Putamen (tissue), 1 donor: ENCODE measurements at regions not wholly inside any gene's neighbourhood (a gene's known extent, or its start where the extent isn't known, plus 50 kb on each side); places are given as distances from the start of the nearest gene placed in this dataset.
"Not testable (repeated sequence)": the region's sequence is repeated elsewhere in the genome, so short reads cannot be mapped to it uniquely, and the experiment has no call there.

ENCODE experiments used
- DNase-seq: peaks from one replicate; pipeline ENCODE4 v3.0.0-alpha.2; 2016; ENCODE audit warnings: low spot score

GRCh38 chr4:134879019-134879418, 677.4 kb upstream of the PABPC4L start:
- DNase-seq: no peak

- no peak for DNase-seq
Measured at GRCh38 chr4:134867027-134867426, 665.4 kb upstream of the PABPC4L start.

GRCh38 chr4:134865675-134866074, 664.1 kb upstream of the PABPC4L start:
- DNase-seq: no peak

GRCh38 chr4:134862116-134862515, 660.5 kb upstream of the PABPC4L start:
- DNase-seq: no peak

- DNase-seq: no peak
Measured at GRCh38 chr4:134848681-134849080, 647.1 kb upstream of the PABPC4L start.

GRCh38 chr4:134830741-134831140, 629.2 kb upstream of the PABPC4L start:
- not testable (repeated sequence) for DNase-seq

- DNase-seq: no peak
Measured at GRCh38 chr4:134812611-134813010, 611.0 kb upstream of the PABPC4L start.

- DNase-seq: no peak
Measured at GRCh38 chr4:134807231-134807745, 605.7 kb upstream of the PABPC4L start.

- no peak for DNase-seq
Measured at GRCh38 chr4:134798573-134798972, 597.0 kb upstream of the PABPC4L start.

- no peak for DNase-seq
Measured at GRCh38 chr4:134787315-134787714, 585.7 kb upstream of the PABPC4L start.

GRCh38 chr4:134780244-134780643, 578.7 kb upstream of the PABPC4L start:
- no peak for DNase-seq

GRCh38 chr4:134777606-134778005, 576.0 kb upstream of the PABPC4L start:
- no peak for DNase-seq

GRCh38 chr4:134773497-134774000, 572.0 kb upstream of the PABPC4L start:
- DNase-seq: no peak

GRCh38 chr4:134762053-134762452, 560.5 kb upstream of the PABPC4L start:
- DNase-seq: no peak

- DNase-seq: no peak
Measured at GRCh38 chr4:134756421-134756820, 554.8 kb upstream of the PABPC4L start.

GRCh38 chr4:134754301-134755019, 552.9 kb upstream of the PABPC4L start:
- DNase-seq: no peak

- no peak for DNase-seq
Measured at GRCh38 chr4:134753390-134753789, 551.8 kb upstream of the PABPC4L start.

- no peak for DNase-seq
Measured at GRCh38 chr4:134747108-134747805, 545.7 kb upstream of the PABPC4L start.

GRCh38 chr4:134740290-134740689, 538.7 kb upstream of the PABPC4L start:
- DNase-seq: no peak

GRCh38 chr4:134735901-134736300, 534.3 kb upstream of the PABPC4L start:
- DNase-seq: no peak

GRCh38 chr4:134727696-134728095, 526.1 kb upstream of the PABPC4L start:
- no peak for DNase-seq

GRCh38 chr4:134722306-134722705, 520.7 kb upstream of the PABPC4L start:
- DNase-seq: no peak

GRCh38 chr4:134720030-134720429, 518.4 kb upstream of the PABPC4L start:
- no peak for DNase-seq
